Adrenal gland (tissue), 5 donors: ENCODE measurements at regions not wholly inside any gene's neighbourhood (a gene's known extent, or its start where the extent isn't known, plus 50 kb on each side); places are given as distances from the start of the nearest gene placed in this dataset.

Experiments
- POLR2A ChIP-seq, 2 donors: fragments of 450-650 bp; IDR thresholded peaks; one replicate each; pipeline ENCODE4 v1.6.1; 2017; ENCODE audit warnings: antibody characterized with exemption in 2 of 2, mild to moderate bottlenecking in 2 of 2, moderate library complexity in 1 of 2
- TF ChIP-seq, protein P1 (sequence below), 6 experiments: fragments of 450-650 bp in 4 of 6; fragments of 200-600 bp in 2 of 6; sonication (generic) in 1 of 6; IDR thresholded peaks; 1 replicate in 5 of 6; 2 replicates in 1 of 6; pipeline versions ENCODE4 v1.5.1 to v1.8.0; 2016 to 2021; ENCODE audit warnings: antibody characterized with exemption in 6 of 6, mild to moderate bottlenecking in 2 of 6, moderate library complexity in 1 of 6
- donor health status: DM: no; HTN: no; CAD: no.

DNA sequence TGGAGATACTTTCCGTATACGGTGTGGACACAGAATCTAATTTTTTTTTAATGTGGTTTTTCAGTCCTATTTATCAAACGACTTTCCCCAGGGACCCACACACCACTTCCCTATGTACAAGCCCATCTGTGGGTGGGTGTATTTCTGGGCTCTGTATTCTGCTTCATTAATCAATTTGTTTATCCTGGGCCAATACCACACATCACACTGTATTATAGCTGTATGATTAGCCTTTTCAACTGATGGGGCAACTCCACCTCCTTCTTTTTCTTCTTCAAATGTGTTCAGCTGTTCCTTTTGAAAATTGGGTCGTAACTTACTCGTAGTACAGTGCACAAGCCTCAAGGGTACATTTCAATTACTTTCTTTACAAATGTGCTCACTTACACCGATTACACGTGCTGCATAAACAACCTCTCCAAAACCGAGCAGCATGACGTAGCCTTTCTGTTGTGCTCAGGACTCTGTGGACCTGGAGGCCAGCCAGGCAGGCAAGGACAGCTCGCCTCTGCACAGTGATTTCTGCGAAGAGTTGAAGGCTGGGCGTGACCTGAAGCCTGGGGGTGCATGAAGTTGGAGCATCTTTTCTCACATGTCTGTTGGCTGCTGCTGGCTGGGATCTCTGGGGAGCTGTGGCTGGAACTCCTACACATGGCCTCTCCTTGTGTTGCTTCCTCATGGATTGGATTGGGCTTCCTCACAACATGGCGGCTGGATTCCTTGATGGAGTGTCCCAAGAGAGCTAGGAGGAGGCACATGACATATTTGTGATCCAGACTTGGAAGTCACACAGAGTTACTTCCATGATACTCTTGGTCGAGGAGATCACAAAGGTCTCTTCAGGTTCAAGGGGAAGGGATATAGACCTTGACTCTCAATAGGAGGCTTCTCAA is 126.5 kb downstream of the CRYAA start:
- TF ChIP-seq, protein P1, sequence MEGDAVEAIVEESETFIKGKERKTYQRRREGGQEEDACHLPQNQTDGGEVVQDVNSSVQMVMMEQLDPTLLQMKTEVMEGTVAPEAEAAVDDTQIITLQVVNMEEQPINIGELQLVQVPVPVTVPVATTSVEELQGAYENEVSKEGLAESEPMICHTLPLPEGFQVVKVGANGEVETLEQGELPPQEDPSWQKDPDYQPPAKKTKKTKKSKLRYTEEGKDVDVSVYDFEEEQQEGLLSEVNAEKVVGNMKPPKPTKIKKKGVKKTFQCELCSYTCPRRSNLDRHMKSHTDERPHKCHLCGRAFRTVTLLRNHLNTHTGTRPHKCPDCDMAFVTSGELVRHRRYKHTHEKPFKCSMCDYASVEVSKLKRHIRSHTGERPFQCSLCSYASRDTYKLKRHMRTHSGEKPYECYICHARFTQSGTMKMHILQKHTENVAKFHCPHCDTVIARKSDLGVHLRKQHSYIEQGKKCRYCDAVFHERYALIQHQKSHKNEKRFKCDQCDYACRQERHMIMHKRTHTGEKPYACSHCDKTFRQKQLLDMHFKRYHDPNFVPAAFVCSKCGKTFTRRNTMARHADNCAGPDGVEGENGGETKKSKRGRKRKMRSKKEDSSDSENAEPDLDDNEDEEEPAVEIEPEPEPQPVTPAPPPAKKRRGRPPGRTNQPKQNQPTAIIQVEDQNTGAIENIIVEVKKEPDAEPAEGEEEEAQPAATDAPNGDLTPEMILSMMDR (IDR thresholded peaks at IDR 0.05), result no peak
- TF ChIP-seq POLR2A (IDR thresholded peaks at IDR 0.05), result no peak
